Esophagus squamous epithelium (tissue), 4 donors: ENCODE measurements at regions not wholly inside any gene's neighbourhood (a gene's known extent, or its start where the extent isn't known, plus 50 kb on each side); places are given as distances from the start of the nearest gene placed in this dataset.

ENCODE experiments used
- CTCF ChIP-seq, 6 experiments: fragments of 450-650 bp in 4 of 6; fragments of 200-600 bp in 2 of 6; sonication (generic) in 2 of 6; IDR thresholded peaks; one replicate each; pipeline ENCODE4 v1.5.1; 2016 to 2019; ENCODE audit warnings: antibody characterized with exemption in 6 of 6, mild to moderate bottlenecking in 4 of 6, moderate library complexity in 4 of 6
- POLR2A ChIP-seq, 4 donors: fragments of 450-650 bp; IDR thresholded peaks; one replicate each; pipeline ENCODE4 v1.6.1; 2017; ENCODE audit warnings: antibody characterized with exemption in 4 of 4, mild to moderate bottlenecking in 4 of 4, moderate library complexity in 3 of 4

GRCh38 chr2:166573391-166573790, 79.3 kb upstream of the SCN7A start:
- TF ChIP-seq POLR2A (IDR thresholded peaks at IDR 0.05) (no peak), CTCF (IDR thresholded peaks at IDR 0.05) (no peak)
